Gastroesophageal sphincter (tissue), 3 donors: ENCODE measurements at regions not wholly inside any gene's neighbourhood (a gene's known extent, or its start where the extent isn't known, plus 50 kb on each side); places are given as distances from the start of the nearest gene placed in this dataset.

Source experiments
- CTCF ChIP-seq, 4 experiments: fragments of 200-600 bp in 2 of 4; fragments of 450-650 bp in 2 of 4; sonication (generic) in 1 of 4; IDR thresholded peaks; one replicate each; pipeline ENCODE4 v1.5.1; 2017 to 2019; ENCODE audit warnings: antibody characterized with exemption in 4 of 4, mild to moderate bottlenecking in 2 of 4, moderate library complexity in 2 of 4
- POLR2A ChIP-seq, 2 donors: fragments of 450-650 bp; IDR thresholded peaks; one replicate each; pipeline ENCODE4 v1.6.1; 2017; ENCODE audit warnings: antibody characterized with exemption in 2 of 2, mild to moderate bottlenecking in 2 of 2, moderate library complexity in 1 of 2

DNA sequence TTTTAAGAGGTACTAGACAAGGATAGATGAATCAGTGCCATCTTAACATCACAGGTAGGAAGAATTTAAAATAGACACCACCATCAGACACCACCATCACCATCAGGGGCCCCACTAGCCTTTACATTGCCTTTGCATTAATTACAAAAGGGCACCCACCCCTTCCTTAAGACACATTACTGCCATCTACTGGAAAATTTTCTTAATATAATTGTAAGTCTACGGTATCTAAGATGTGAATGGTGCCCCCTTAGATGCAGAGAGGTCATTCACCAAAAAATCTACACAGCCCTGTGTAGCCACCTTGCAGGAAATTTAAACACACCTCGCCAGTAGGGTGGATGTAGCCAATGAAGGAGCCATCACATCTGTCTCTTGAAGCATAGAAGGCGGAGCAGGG is 184.1 kb downstream of the MID1IP1 start:
- TF ChIP-seq POLR2A (IDR thresholded peaks at IDR 0.05): no peak
- peak in 2 of 4 experiments; percentile 7 to 40 for TF ChIP-seq CTCF (IDR thresholded peaks at IDR 0.05)
